Ovary (tissue), 3 donors: ENCODE measurements at regions not wholly inside any gene's neighbourhood (a gene's known extent, or its start where the extent isn't known, plus 50 kb on each side); places are given as distances from the start of the nearest gene placed in this dataset.

Experiments used
- CTCF ChIP-seq, 3 donors: fragments of 450-650 bp in 2 of 3; fragments of 200-600 bp in 1 of 3; IDR thresholded peaks; one replicate each; pipeline versions ENCODE4 v1.5.1 to v1.8.0; 2016 to 2022; ENCODE audit warnings: antibody characterized with exemption in 3 of 3, mild to moderate bottlenecking in 1 of 3
- POLR2A ChIP-seq: fragments of 450-650 bp; IDR thresholded peaks from one replicate; pipeline ENCODE4 v1.6.1; 2017; ENCODE audit warnings: antibody characterized with exemption, mild to moderate bottlenecking, moderate library complexity
- donor health status: DM: no; HTN: no; CAD: no.

GRCh38 chr5:62115014-62115413, 191.0 kb upstream of the KIF2A start:
- TF ChIP-seq CTCF (IDR thresholded peaks at IDR 0.05) = no peak
- no peak for TF ChIP-seq POLR2A
